HCT116 (cell line): ENCODE measurements at regions not wholly inside any gene's neighbourhood (a gene's known extent, or its start where the extent isn't known, plus 50 kb on each side); places are given as distances from the start of the nearest gene placed in this dataset.

Source experiments
- ATAC-seq: fragments of 200-7000 bp; cut with Tn5 transposase; 2 replicates; pipeline ENCODE4 v1.9.1; 2020; ENCODE audit warnings: mild to moderate bottlenecking, moderate library complexity
- BruUV-seq: library from RNA; stranded (reverse); fragments of 400-500 nt; replicated peaks from 2 replicates; lab custom pipeline; 2021; lab: Mats Ljungman, UMichigan
- CTCF ChIA-PET: fragments of 300-600 bp; sonication (Branson Sonifier 250); formaldehyde crosslinking; loops from one replicate; lab custom pipeline; 2021; ENCODE audit warnings: antibody characterized with exemption; lab: Charles Lee
- POLR2A ChIA-PET: fragments of 300-600, 350-600 bp; sonication (Branson Sonifier 250); formaldehyde crosslinking; loops from one replicate; lab custom pipeline; 2021; ENCODE audit warnings: antibody characterized with exemption; lab: Charles Lee
- RAD21 ChIA-PET, 2 experiments: fragments of 300-600 bp; sonication (Branson Sonifier 250); formaldehyde crosslinking; loops; one replicate each; lab custom pipeline; 2023; ENCODE audit warnings: low total read pairs in 2 of 2; ENCODE audit not compliant: uncharacterized antibody in 2 of 2, unreplicated experiment in 2 of 2, low non-redundant PET in 1 of 2; lab: Charles Lee
- DNase-seq: peaks from one replicate; pipeline ENCODE4 v3.0.0-alpha.2; 2010; ENCODE audit warnings: low read depth, low spot score
- H2AFZ ChIP-seq: fragments of 200-600 bp; shearing (Covaris generic), sonication (generic); 2 replicates; pipeline ENCODE4 v1.6.1; 2017; ENCODE audit warnings: low read depth, mixed run types, mixed read lengths, antibody characterized with exemption, low read length; ENCODE audit not compliant: poor library complexity, severe bottlenecking
- H3K27ac ChIP-seq: 2 replicates; pipeline ENCODE4 v1.5.1; 2012; ENCODE audit warnings: low read depth, low read length
- H3K27me3 ChIP-seq: fragments of 200-600 bp; sonication (generic); 2 replicates; pipeline ENCODE4 v1.6.1; 2016; ENCODE audit warnings: mixed run types, low read length, mixed read lengths; ENCODE audit not compliant: insufficient read depth
- H3K36me3 ChIP-seq, 2 experiments: fragments of 200-500 bp in 1 of 2; fragments of 200-600 bp in 1 of 2; sonication (Bioruptor generic) in 1 of 2; sonication (generic) in 1 of 2; 2 replicates each; pipeline versions ENCODE4 v1.5.1 to v1.6.1; 2014 to 2016; ENCODE audit warnings: low read length in 2 of 2, inconsistent platforms in 1 of 2, mixed read lengths in 1 of 2, mixed run types in 1 of 2; ENCODE audit not compliant: insufficient read depth in 2 of 2, control insufficient read depth in 1 of 2
- H3K4me1 ChIP-seq, 2 experiments: fragments of 200-600 bp in 1 of 2; sonication (generic) in 1 of 2; 2 replicates each; pipeline versions ENCODE4 v1.5.1 to v1.6.1; 2012 to 2017; ENCODE audit warnings: low read length in 2 of 2, inconsistent platforms in 1 of 2, mild to moderate bottlenecking in 1 of 2, mixed read lengths in 1 of 2, mixed run types in 1 of 2, moderate library complexity in 1 of 2; ENCODE audit not compliant: insufficient read depth in 2 of 2, control insufficient read depth in 1 of 2
- H3K4me2 ChIP-seq: fragments of 200-600 bp; sonication (generic); 2 replicates; pipeline ENCODE4 v1.6.1; 2017; ENCODE audit warnings: mixed run types, low read length, mixed read lengths
- H3K4me3 ChIP-seq, 2 experiments: fragments of 200-600 bp in 1 of 2; sonication (generic) in 1 of 2; replicated peaks in 1 of 2; 2 replicates each; pipeline ENCODE4 v1.5.1; 2011 to 2016; ENCODE audit warnings: low read length in 2 of 2, control low read depth in 1 of 2, low read depth in 1 of 2, mild to moderate bottlenecking in 1 of 2, mixed read lengths in 1 of 2, mixed run types in 1 of 2
- H3K79me2 ChIP-seq: fragments of 200-600 bp; sonication (generic); 2 replicates; pipeline ENCODE4 v1.6.1; 2017; ENCODE audit warnings: mild to moderate bottlenecking, mixed run types, low read length, moderate library complexity, mixed read lengths; ENCODE audit not compliant: insufficient read depth
- H3K9ac ChIP-seq: fragments of 200-600 bp; sonication (generic); 2 replicates; pipeline ENCODE4 v1.6.1; 2016; ENCODE audit warnings: low read length, mixed read lengths
- H3K9me2 ChIP-seq: fragments of 200-600 bp; sonication (generic), shearing (Covaris generic); 2 replicates; pipeline ENCODE4 v1.6.1; 2017; ENCODE audit warnings: mixed run types, mild to moderate bottlenecking, moderate library complexity; ENCODE audit not compliant: insufficient read depth
- H3K9me3 ChIP-seq, 2 experiments: fragments of 200-500 bp in 1 of 2; fragments of 200-600 bp in 1 of 2; sonication (Bioruptor generic) in 1 of 2; sonication (generic) in 1 of 2; 2 replicates each; pipeline ENCODE4 v1.6.1; 2014 to 2017; ENCODE audit warnings: low read length in 2 of 2, mixed read lengths in 2 of 2, inconsistent platforms in 1 of 2, low read depth in 1 of 2, mild to moderate bottlenecking in 1 of 2, mixed run types in 1 of 2, moderate library complexity in 1 of 2; ENCODE audit not compliant: control insufficient read depth in 1 of 2, insufficient read depth in 1 of 2
- H4K20me1 ChIP-seq: fragments of 200-600 bp; sonication (generic), shearing (Covaris generic); 2 replicates; pipeline ENCODE4 v1.6.1; 2017; ENCODE audit warnings: mixed run types, mild to moderate bottlenecking, moderate library complexity; ENCODE audit not compliant: insufficient read depth
- CEBPB ChIP-seq: IDR thresholded peaks from 2 replicates; pipeline ENCODE4 v1.6.1; 2012; ENCODE audit warnings: low read depth
- ELF1 ChIP-seq: IDR thresholded peaks from 2 replicates; pipeline ENCODE4 v1.6.1; 2012; ENCODE audit warnings: low read depth, borderline replicate concordance
- EZH2 ChIP-seq: fragments of 200-600 bp; sonication (generic); IDR thresholded peaks from 2 replicates; pipeline ENCODE4 v1.6.1; 2017; ENCODE audit warnings: antibody characterized with exemption, mixed run types
- EZH2phosphoT487 ChIP-seq: fragments of 200-600 bp; IDR thresholded peaks from 2 replicates; pipeline ENCODE4 v1.6.1; 2018; ENCODE audit warnings: antibody characterized with exemption, borderline replicate concordance
- FOSL1 ChIP-seq: IDR thresholded peaks from 2 replicates; pipeline ENCODE4 v1.6.1; 2012; ENCODE audit warnings: low read depth
- POLR2AphosphoS5 ChIP-seq: IDR thresholded peaks from 2 replicates; pipeline ENCODE4 v1.6.1; 2011; ENCODE audit warnings: mild to moderate bottlenecking, low read depth, low read length, moderate library complexity
- RAD21 ChIP-seq: IDR thresholded peaks from 2 replicates; pipeline ENCODE4 v1.6.1; 2012; ENCODE audit warnings: low read depth, mild to moderate bottlenecking
- REST ChIP-seq: IDR thresholded peaks from 2 replicates; pipeline ENCODE4 v1.6.1; 2012; ENCODE audit warnings: low read depth
- SIN3A ChIP-seq: IDR thresholded peaks from 2 replicates; pipeline ENCODE4 v1.6.1; 2012; ENCODE audit warnings: low read depth
- SP1 ChIP-seq: IDR thresholded peaks from 2 replicates; pipeline ENCODE4 v1.6.1; 2012; ENCODE audit warnings: low read depth
- SRF ChIP-seq: IDR thresholded peaks from 2 replicates; pipeline ENCODE4 v1.6.1; 2012; ENCODE audit warnings: low read depth
- TCF7L2 ChIP-seq: IDR thresholded peaks from 2 replicates; pipeline ENCODE4 v1.7.0; 2011; ENCODE audit warnings: borderline replicate concordance, inconsistent platforms; ENCODE audit not compliant: insufficient read depth, insufficient read length; ENCODE audit errors: extremely low read depth
- YY1 ChIP-seq: IDR thresholded peaks from 2 replicates; pipeline ENCODE4 v1.6.1; 2011; ENCODE audit warnings: low read length, low read depth, moderate library complexity, mild to moderate bottlenecking; ENCODE audit not compliant: insufficient replicate concordance; ENCODE audit errors: extremely low read depth
- ZNF274 ChIP-seq: fragments of 200-500 bp; sonication (Bioruptor generic); IDR thresholded peaks from 2 replicates; pipeline ENCODE4 v1.6.1; 2014; ENCODE audit warnings: mild to moderate bottlenecking, low read depth, low read length, inconsistent platforms
- intact Hi-C: fragments of 100-400 bp; cut with micrococcal nuclease; formaldehyde crosslinking; loops from 2 replicates; pipeline ENCODE4 v1.10.0; 2022
- TF ChIP-seq, protein P1 (sequence below): IDR thresholded peaks from 2 replicates; pipeline ENCODE4 v1.6.1; 2011; ENCODE audit warnings: mild to moderate bottlenecking, low read length, moderate library complexity; ENCODE audit not compliant: insufficient replicate concordance; ENCODE audit errors: extremely low read depth
- TF ChIP-seq, protein P2 (sequence below): IDR thresholded peaks from 2 replicates; pipeline ENCODE4 v1.6.1; 2012

GRCh38 chr6:108748055-108748454, 100.2 kb upstream of the ARMC2 start:
- ChIA-PET CTCF (no interaction called here), RAD21 (no interaction called here), POLR2A (no interaction called here)
- no peaks in the 10 kb centered on the region for H3K27me3 ChIP-seq
- no peaks in the 10 kb centered on the region for H3K36me3 ChIP-seq
- H3K4me2 ChIP-seq: no peak overlapping the region
- no peak overlapping the region for H3K4me3 ChIP-seq
- intact Hi-C loops: no loop called here
- H2AFZ ChIP-seq: no peak overlapping the region
- DNase-seq: no peak
- BruUV-seq: no TSS peak
- no peaks in the 10 kb centered on the region for H4K20me1 ChIP-seq
- H3K27ac ChIP-seq: no peak overlapping the region
- H3K79me2 ChIP-seq: no peaks in the 10 kb centered on the region
- no peaks in the 10 kb centered on the region for H3K9me2 ChIP-seq
- no peaks in the 10 kb centered on the region for H3K9me3 ChIP-seq
- TF ChIP-seq POLR2AphosphoS5: no peak
- no peak for TF ChIP-seq SP1
- TF ChIP-seq SRF: no peak
- TF ChIP-seq, protein P1, sequence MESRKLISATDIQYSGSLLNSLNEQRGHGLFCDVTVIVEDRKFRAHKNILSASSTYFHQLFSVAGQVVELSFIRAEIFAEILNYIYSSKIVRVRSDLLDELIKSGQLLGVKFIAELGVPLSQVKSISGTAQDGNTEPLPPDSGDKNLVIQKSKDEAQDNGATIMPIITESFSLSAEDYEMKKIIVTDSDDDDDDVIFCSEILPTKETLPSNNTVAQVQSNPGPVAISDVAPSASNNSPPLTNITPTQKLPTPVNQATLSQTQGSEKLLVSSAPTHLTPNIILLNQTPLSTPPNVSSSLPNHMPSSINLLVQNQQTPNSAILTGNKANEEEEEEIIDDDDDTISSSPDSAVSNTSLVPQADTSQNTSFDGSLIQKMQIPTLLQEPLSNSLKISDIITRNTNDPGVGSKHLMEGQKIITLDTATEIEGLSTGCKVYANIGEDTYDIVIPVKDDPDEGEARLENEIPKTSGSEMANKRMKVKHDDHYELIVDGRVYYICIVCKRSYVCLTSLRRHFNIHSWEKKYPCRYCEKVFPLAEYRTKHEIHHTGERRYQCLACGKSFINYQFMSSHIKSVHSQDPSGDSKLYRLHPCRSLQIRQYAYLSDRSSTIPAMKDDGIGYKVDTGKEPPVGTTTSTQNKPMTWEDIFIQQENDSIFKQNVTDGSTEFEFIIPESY: no peak
- TF ChIP-seq FOSL1: peak; percentile 30; the same call in 1 of the 2 replicates
- ATAC-seq: no peak
- no peak overlapping the region for H3K9ac ChIP-seq
- H3K4me1 ChIP-seq: peaks cover 4 to 18% of the 10 kb centered on the region in 2 experiments; a peak in 3 of 4 replicates

DNA sequence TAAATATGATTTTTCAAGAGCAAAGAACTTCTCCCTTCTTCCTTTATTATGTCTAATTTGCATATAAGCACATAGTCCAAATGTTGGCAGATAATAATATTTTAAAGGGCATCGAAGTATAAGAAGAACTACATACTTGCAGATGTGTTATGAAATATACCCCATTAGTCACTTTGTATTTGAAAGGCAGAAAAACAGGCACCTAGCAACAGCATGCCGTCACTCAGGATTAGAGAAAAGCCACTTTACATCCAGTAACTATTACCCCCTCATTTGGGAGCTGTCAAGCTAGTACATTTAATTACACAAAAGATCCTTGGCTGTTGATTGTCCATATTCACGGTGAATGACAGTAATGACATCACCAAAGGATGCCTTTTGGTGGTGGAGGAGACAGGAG, 99.3 kb upstream of the ARMC2 start:
- no peak for DNase-seq
- H3K4me1 ChIP-seq: peaks cover 4 to 18% of the 10 kb centered on the region in 2 experiments; a peak in 3 of 4 replicates
- H3K27me3 ChIP-seq: no peaks in the 10 kb centered on the region
- H3K79me2 ChIP-seq: no peaks in the 10 kb centered on the region
- ATAC-seq: no peak
- H3K9me2 ChIP-seq: no peaks in the 10 kb centered on the region
- no peaks in the 10 kb centered on the region for H3K9me3 ChIP-seq
- BruUV-seq: no TSS peak
- CTCF ChIA-PET: no interaction called here
- H3K36me3 ChIP-seq: no peaks in the 10 kb centered on the region
- intact Hi-C loops: no loop called here
- H3K27ac ChIP-seq: no peak overlapping the region
- RAD21 ChIA-PET: no interaction called here
- no peaks in the 10 kb centered on the region for H4K20me1 ChIP-seq
- no peak overlapping the region for H2AFZ ChIP-seq
- H3K9ac ChIP-seq: no peak overlapping the region
- H3K4me3 ChIP-seq: no peak overlapping the region
- POLR2A ChIA-PET: no interaction called here
- no peak overlapping the region for H3K4me2 ChIP-seq
- TF ChIP-seq REST (no peak), ZNF274 (no peak), ELF1 (no peak), TCF7L2 (no peak), EZH2 (no peak), YY1 (no peak), SP1 (no peak), CEBPB (no peak), RAD21 (no peak), SIN3A (no peak), FOSL1 (no peak), EZH2phosphoT487 (no peak)
- TF ChIP-seq, protein P2, sequence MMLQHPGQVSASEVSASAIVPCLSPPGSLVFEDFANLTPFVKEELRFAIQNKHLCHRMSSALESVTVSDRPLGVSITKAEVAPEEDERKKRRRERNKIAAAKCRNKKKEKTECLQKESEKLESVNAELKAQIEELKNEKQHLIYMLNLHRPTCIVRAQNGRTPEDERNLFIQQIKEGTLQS: no peak
